HG03139 (cell line): ENCODE measurements at regions not wholly inside any gene's neighbourhood (a gene's known extent, or its start where the extent isn't known, plus 50 kb on each side); places are given as distances from the start of the nearest gene placed in this dataset.

Experiments used
- ATAC-seq: cut with Tn5 transposase; IDR thresholded peaks from one replicate; pipeline ENCODE4 v1.9.1; 2021; ENCODE audit not compliant: unreplicated experiment

DNA sequence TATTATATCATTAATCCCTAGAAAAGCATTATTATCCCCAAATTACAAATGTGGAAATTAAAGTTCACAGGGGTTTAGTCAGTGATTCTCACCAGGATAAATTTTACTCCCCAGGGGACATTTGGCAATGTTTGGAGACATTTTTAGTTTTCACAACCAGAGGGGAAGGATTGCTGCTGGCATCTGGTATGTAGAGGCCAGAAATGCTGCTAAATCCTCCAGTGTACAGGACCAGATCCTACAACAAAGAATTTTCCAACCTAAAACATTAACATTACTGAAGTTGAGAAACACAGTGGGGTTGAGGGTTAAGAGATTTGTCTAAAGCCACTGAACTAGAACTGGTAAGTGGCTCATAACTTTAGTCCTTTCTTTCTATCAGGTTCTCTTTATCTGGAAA lies 162.0 kb upstream of the SYT6 start:
- no peak for ATAC-seq

DNA sequence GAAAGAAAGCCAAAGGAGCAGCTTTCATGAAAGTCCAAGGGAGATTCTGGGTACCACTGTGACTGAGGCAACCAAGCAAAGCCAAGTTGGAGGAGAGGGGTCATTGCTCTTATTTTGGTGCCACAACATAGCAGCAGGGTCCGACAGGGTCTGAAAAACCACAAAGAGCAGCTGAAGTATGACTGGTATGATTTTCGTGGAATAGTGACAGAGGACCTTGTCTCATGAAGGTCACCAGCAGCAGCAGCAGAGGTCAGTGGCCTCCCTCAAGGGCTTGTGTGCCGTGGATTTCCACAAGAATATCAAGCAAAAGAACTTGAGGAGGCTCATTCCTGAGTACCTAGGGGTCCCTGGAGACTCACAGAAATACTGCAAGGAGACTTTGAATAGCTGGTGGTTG lies 160.9 kb upstream of the SYT6 start:
- ATAC-seq = no peak

GRCh38 chr1:114314098-114314497 lies 160.4 kb upstream of the SYT6 start:
- ATAC-seq = no peak

GRCh38 chr1:114310695-114311271 lies 157.1 kb upstream of the SYT6 start:
- ATAC-seq = no peak

DNA sequence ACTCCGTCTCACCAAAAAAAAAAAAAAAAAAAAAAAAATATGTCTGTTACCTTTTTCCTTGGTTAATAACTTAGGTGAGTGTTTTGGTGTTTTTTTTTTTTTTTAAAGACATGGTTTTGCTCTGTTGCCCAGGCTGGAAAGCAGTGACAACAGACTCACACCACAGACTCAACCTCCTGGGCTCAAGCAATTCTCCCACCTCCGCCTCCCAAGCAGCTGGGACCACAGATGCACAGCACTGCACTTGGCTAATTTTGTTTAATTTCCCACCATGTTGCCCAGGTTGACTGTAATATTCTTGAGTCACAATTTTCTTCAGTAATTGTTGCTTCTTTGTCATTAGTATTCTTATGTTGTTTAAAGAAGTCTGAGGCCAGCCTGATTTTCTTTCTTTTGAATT lies 149.2 kb upstream of the SYT6 start:
- ATAC-seq = no peak

DNA sequence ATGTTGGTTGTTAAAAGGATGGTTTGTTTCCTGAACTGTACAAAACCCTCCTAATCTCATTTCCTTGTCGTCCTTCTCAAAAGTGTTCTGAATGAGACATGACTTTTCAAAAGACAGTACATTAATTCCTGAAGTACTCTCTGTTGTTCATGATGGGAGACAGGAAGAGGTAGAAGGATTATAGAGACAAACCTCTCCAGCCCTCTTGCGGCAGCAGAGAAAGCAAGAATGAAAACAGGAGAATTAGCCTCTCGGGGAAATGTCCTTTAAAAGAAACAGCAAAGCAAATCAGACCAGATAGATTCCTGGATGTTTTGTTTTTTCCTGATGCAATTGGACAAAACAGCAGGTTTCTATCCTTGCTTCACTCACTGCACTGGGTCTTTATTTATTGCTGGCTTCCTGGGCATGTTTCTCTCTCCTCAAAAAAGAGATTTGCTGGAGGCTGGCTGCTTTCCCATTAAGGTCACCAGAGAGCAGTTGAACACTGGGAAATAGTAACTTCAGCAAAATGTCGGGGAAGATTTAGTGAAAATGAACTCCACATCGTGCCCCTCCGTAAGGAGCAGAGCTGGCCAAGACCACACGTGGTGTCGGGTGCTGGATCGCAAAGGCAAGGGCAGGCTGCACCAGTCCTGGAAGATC lies 145.8 kb upstream of the SYT6 start:
- no peak for ATAC-seq

GRCh38 chr1:114298008-114298407 lies 144.3 kb upstream of the SYT6 start:
- no peak for ATAC-seq

- ATAC-seq = no peak
Measured at GRCh38 chr1:114296413-114296812, 142.7 kb upstream of the SYT6 start.

- no peak for ATAC-seq
Measured at GRCh38 chr1:114295321-114295720, 141.7 kb upstream of the SYT6 start.

DNA sequence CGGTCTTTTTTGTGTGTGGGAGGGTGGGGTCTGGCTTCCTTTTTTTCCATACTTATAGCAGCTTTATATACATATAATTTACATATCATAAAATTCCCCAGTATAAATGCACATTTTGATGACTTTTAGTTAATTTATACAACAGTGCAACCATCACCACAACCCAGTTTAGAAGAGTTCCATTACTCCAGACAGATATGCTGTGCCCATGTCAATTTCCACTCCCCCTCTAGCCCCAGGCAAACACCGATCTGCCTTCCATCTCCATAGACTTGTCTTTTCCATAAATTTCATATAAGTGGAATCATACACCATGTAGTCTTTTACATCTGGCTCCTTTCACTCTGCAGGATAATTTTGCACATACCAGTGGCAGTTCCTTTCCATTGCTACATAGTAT lies 139.2 kb upstream of the SYT6 start:
- no peak for ATAC-seq

- ATAC-seq = no peak
Measured at GRCh38 chr1:114292194-114292593, 138.5 kb upstream of the SYT6 start.

GRCh38 chr1:114290776-114291175 lies 137.1 kb upstream of the SYT6 start:
- ATAC-seq = no peak

DNA sequence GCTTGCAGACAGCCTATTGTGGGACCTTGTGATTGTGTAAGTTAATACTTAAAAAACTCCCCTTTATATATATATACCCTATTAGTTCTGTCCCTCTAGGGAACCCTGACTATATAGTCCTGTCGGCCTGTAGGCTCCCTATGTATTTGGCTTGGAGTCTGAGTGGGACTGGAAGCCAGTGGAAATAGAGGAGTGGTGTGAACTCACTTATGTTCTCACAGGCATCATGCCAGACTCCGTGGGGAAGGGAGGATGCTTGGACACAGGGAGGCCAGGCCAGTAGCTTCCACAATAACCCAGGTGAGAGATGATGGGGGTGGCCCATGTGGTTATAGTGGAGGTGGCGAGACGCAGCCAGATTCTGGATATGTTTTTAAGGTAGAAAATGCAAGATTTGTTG lies 136.7 kb upstream of the SYT6 start:
- ATAC-seq = no peak

DNA sequence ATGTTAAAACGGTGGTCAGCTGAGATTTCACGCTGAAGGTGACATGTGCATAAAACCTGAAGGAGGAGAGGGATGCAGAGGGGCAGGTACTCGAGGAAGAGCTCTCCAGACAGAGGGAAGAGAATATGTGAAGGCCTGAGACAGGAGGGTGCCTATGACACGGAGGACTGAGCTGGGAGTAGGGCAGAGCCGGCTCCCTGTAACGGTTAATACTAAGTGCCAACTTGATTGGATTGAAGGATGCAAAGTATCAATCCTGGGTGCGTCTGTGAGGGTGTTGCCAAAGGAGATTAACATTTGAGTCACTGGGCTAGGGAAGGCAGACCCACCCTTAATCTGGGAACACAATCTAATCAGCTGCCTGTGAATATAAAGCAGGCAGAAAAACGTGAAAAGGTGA lies 136.2 kb upstream of the SYT6 start:
- no peak for ATAC-seq

DNA sequence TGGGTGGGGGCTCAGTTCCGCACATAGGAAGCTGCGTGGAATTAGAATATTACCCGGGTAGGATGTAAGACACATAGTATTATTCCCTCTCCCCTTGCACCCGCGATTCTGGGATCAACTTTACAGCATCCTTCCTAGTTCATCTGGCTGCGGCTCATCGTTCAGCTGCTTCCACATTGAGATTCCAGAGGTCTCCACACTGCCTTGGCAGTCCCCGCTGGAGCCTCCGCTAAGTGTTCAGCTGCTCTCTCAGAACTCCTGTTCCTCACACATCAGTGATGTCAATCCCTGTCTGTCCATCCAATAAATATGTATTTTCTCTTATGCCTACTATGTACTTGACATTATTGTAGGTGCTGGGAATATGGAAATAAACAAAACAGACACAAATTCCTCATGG lies 135.6 kb upstream of the SYT6 start:
- ATAC-seq = no peak

DNA sequence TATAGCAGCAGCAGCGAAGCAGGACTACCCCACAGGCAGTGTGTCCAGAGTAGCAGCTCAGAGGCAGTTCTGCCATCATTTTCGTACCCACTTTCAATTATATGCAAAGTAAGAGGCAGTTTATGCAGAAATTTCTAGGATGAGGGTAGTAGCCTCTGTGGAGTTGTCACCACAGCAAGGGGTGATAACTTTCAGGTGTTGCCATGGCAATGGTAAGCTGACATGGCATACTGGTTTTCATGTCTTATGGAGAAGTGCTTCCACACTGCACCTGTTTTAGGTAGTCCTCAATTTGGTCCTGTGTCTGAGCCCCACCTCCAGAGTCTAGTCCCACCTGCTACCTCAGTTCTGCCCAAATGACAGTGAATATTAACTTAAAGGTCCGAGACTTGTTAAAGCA lies 133.3 kb upstream of the SYT6 start:
- ATAC-seq = no peak

GRCh38 chr1:114286179-114286578 lies 132.5 kb upstream of the SYT6 start:
- ATAC-seq = no peak

- no peak for ATAC-seq
Measured at GRCh38 chr1:114282751-114283403, 129.2 kb upstream of the SYT6 start.

- no peak for ATAC-seq
Measured at GRCh38 chr1:114278911-114279310, 125.2 kb upstream of the SYT6 start.

- no peak for ATAC-seq
Measured at GRCh38 chr1:114278430-114278829, 124.8 kb upstream of the SYT6 start.

DNA sequence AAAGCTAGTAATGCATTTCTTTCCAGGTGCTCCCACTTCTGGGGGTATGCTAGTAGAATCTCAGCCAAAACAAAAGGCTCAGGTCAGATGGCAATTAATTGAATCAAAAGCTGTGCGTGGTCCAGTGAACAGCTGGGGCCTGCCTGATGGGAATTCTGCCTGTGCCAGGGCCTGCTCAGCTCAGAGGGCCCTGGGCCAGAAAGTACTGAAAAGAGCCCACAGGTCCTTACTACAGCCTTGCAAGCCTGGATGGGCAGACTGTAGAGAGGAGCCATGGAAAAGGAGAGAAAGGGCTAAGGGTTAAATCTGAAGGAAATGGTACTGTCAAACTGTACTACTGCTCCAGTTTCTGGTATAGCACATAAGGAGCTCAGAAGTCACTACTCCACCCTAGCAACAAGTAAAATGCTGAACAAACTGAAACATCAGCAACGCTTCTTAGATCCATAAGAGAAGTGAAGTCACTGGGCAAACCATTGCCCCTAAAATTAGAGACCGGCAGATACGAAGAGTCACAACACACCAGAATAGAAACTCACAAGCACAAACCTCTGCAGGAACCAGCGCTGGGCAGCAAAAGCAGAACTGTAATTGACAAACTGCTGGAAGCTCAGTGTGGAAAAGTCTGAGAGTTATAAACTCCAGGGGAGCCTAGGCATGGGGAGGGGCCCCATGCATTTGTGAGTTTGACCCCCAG lies 121.1 kb upstream of the SYT6 start:
- ATAC-seq = no peak

GRCh38 chr1:114272593-114272992 lies 118.9 kb upstream of the SYT6 start:
- no peak for ATAC-seq
